ENCODE measurements at regions not wholly inside any gene's neighbourhood (a gene's known extent, or its start where the extent isn't known, plus 50 kb on each side); places are given as distances from the start of the nearest gene placed in this dataset.
"Not testable (repeated sequence)": the region's sequence is repeated elsewhere in the genome, so short reads cannot be mapped to it uniquely, and the experiment has no call there.

DNA sequence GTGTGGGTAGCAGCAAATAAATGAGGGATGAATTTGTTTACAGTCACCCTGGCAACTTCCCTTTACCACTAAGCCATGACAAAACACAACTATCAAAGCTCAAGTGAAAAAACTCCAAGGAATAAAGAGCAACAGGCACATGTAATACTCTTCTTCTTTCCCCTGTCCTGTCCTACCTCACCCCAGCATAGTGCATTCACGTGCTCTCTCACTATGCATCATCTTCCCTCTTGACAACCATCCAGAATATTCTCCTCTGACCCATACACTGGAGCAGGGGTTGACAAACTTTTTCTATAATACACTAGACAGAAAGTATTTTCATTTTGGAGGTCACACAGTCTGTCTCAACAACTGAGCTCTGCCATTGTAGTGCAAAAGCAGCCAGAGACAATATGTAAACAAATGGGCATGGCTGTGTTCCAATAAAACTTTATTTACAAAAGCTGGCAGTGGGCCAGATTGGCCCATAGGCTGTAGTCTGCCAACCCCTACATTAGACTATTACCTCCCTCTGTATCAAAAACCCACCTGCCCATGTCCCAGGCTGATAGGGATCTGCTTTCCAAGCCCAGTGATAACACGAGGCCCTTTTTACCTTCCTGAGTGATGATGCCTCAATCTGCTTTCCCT is 354.5 kb downstream of the FGFR2 start:
- no peak for DNase-seq

DNA sequence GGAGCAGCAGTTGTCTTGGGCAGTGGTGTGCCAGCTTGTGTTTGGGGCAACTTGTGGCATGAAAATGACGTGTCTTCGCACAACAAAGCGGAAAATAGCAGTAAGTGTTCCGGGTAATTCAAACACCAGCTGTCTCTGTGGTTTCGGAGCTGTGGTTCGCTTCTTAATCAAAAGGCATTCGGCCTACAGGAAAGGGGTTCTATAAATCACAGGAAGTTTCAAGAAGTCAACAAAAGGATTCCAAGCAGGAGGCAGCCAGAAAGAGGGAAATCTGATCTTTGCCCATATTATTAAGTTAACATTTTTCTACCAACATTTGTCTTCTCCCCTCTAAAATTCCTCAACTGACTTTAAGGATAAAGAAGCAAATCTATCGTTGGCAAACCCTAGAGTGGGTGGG is 353.4 kb downstream of the FGFR2 start:
- no peak for DNase-seq

DNA sequence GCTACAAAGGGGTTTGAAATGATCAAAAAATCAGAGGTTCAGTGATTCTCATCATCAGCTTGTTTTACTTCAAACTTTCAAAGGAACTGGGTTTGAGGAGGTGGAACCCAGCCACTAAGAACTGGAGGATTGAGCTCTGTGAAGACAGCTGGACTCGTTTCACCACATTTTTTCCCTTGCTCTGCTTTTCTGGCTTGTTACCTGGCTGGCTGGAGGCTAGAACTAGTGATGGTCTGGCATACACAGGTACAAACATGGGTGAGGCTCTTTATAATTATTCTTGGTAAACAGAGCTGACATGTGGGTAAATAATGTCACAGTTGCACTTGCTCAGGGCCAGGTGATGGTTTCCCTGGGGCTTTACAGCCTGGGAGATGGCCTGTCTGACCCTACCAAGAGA is 352.5 kb downstream of the FGFR2 start:
- DNase-seq: no peak

DNA sequence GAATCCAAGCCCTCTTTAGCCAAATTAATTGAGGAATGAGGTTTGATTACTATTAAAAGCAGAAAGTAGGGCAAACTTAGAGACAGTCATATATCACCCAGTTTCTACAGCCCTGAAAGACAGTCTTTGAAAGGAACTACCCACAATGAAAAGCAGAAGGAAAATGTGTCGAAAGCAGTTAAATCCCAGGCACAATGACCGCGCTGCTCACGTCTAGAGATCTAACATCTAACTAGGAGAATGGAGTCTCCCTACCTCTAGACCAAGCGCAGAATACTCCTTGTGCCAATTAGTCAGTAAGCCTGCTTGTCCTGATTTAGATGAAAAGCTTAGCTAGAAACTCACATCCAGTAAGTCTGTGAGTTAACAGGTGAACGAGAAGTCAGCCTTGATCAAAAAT is 350.0 kb downstream of the FGFR2 start:
- no peak for DNase-seq

DNA sequence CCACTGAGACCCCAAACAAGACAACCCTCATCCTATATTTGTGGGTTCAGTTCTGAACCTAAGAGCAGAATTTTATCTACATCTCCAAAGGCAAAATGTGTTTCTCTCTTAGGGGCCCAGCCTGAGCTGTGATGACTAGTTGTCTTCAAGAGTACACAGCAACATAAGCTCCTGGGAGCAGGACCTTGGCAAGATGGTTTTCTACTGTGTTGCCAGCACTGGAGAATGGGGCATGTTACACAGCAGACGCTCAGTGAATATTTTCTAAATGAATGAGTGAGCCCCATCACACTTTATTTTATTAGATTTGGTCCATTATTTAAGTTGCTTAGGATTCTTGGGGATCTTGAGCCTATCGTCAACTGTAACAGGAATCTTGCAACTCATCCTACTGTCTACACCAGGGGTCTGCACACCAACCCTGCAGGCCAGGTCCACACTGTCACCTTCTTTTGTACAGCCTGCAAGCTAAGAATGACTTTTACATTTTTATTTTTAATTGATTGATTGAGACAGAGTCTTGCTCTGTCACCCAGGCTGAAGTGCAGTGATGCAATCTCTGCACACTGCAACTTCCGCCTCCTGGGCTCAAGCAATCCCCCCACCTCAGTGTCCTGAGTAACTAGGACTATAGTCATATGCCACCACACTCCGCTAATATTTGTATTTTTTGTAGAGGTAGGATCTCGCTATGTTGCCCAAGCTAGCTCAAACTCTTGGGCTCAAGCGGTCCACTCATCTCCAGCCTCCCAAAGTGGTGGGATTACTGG is 347.1 kb downstream of the FGFR2 start:
- DNase-seq: no peak

DNA sequence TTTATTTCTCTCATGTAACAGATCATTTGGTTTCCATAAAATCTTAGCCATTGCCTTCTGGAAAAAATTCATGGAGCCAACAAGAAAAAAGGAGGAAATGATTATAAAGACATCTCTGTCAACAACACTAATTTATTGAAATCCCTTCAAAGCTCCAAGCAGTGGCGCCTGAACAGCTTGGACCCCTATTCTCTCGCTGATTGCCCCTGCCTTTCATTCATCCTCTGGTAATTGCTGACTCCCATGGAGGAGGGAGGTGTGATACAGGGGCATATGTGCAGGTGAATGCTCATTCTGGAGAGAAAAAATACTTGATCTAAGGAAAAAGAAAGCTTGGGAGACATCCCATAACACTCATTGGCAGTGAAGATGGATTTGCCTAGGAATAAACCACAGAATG is 345.5 kb downstream of the FGFR2 start:
- DNase-seq: no peak

DNA sequence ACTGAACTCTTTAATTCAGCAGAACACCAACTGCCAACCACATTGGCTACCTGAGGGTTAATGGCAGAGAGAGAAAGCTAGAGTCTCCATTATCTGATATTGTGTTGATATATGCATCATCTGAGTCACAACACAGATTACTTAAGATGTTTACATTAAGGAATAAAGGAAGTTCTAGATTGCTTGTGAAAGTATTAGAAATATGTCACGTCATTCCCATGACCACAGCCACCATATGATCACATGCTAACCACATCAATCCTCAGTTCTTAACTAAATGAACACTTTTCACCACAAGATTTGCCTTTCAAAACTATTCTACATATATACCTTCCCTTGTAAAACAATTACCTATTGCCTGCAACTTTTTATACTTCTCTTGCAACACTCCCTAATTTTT is 337.9 kb downstream of the FGFR2 start:
- no peak for DNase-seq

DNA sequence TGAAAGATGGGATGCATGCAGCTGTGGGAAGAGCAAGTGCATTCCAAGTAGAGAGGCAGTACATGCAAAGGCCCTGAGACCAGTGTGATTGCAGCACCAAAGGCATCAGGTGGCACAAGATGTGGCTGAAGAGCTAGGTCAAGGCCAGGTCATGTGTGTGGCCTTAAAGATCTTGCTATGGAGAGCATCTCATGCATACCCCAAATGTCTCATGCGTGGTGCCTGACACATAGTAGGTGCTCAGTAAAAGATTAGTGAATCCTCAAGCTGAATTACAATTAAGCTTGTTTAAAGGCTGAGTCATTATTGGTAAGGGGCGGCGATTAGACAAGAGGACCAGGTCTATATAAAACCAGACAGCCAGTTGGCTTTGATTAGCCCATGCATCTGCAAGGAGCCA is 336.6 kb downstream of the FGFR2 start:
- DNase-seq: no peak

DNA sequence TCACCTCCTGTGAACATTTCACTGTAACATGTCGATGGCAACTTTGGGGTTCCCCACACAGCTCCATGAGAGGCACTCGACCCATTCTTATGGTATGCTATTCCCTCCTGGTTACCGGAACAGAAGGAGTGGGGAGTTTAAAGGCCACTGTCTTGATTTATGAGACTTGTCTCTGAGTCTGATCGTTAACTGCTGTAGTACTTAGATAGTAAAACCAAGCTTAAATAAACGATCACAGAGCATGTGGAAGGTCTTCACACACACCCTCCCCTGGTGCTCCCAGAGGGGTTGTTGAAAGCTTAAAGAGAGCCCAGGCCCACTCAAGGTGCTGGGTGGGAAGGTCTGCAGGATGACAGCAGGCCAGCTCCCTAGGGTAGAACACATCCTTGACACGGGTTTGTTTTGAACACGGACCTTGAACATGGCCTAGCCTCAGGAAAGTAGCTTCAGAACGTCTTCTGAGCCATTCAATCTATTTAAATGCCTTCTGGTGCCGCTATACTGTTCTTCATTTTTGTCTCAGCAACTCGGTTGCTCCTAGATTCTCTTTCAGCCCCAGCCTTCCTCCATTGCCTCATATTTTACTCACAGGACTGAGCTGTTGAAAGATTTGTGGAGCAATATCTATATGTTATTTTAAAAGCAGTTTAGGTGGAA is 335.3 kb downstream of the FGFR2 start:
- no peak for DNase-seq

DNA sequence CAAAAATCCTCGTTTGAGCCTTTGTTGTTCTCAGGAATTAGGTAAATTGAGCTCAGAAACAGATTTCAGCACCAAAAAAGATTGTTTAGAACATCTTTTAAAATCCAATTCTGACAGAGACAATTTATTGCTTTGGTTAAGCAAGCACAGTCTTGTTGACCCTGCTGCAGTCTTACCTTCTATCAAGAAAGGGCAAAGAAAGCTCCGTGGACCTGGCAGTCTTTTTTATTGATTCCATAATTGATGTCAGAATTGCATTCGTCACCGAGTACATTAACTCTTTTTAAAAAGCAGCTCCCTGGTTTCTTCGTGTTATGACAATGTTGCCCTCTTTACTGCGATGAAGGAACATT is 334.8 kb downstream of the FGFR2 start:
- no peak for DNase-seq

DNA sequence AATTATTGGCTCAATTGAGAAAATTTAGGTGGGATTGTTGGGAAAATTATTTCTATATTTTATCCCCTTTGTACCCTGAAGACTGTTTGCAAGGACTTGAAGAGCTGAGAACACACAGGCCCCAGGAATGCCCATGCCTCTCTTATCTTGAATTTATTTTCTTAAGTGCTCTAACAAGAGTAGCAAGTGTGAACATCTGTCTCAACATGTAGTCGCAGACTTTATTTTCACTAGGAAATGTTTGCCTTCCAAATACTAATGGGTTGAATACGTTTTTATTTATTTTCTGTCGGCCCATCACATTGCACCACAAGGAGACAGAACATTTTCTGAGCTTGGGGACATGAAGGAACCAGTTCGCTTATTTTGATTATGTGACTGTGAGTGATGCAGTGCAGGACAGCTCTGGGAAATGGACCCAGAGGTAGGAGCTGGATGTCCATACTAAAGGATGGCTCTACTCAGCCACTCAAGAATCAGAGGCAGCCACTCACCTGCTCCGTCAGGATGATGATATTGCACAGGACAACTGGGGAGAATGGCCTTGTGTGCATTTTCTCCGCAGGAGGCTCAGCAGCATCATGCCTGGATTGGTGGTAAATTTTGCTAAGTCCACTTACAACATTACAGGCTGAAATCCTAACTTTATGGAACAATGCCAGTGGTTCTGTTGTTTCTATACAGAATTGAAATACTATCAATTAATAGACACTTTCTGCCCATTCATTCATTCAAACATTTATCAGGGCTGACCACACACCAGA is 332.7 kb downstream of the FGFR2 start:
- DNase-seq: no peak

DNA sequence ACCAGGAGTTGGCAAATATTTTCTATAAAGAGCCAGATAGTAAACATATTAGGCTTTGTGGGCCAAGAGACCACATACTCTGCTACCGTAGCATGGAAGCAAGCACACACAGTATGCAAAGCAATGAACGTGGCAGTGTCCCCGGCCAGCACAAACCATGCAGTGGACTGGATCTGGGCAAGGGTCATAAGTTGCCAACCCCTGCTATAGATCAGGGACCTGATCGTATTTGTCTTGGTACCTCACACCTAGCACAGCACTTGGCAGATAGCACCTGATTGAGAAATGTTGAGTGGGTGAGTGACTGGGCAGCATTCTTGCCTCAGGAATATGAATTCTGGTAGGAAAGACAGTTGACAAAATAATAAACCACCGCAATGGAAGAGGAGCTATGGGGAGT is 331.9 kb downstream of the FGFR2 start:
- no peak for DNase-seq

DNA sequence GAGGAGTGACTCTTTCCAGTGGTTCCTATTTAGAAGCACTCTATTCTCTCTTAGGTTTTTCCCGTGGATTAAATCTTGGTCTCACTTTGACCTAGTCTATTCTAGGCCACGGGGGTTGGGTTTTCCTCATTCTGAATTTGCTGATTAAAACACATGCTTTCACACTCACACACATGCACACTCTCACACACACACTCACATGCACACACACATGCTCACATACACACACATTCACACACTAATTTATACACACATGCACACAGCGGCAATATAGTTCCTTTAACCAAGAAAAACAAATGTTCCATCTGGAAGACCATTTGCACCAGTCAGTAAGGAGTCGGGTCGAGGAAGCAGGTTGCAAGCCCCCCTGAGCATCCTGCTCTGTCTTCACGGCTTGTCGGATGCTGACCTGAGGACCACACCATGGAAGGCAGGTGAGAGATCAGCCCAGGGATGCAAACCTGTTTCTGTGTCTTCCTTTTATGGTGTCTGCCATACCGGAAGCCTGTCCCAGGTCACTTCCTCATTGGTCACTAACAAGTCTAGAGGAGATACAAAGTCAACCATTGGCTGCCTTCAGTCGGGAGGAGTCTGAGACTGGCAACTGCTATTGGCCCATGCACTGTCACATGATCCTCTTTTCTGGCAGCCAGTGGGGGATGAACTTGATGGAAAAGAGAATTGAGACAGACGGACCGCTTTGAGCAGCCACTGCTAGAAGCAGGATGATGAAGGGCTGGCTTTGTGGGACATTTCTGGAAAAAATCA is 330.8 kb downstream of the FGFR2 start:
- no peak for DNase-seq

DNA sequence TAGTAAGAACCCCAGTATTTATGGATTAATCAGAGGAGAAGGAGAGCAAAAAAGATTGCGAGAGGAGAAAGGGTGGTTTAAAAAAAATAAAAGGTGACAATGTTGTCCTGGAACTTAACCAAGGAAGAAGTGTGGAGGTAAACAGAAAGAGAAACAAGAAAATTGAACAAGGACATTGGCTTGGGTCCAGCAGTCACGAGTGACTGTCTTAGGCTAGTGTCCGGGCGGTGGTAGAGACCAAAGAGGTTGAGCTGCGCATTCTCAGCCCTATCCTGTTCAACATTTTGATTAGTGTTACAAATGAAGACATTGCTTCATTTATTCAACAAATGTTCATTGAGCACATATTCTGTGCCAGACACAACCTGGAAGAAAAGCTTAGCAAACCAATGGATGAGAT is 329.9 kb downstream of the FGFR2 start:
- DNase-seq: no peak

DNA sequence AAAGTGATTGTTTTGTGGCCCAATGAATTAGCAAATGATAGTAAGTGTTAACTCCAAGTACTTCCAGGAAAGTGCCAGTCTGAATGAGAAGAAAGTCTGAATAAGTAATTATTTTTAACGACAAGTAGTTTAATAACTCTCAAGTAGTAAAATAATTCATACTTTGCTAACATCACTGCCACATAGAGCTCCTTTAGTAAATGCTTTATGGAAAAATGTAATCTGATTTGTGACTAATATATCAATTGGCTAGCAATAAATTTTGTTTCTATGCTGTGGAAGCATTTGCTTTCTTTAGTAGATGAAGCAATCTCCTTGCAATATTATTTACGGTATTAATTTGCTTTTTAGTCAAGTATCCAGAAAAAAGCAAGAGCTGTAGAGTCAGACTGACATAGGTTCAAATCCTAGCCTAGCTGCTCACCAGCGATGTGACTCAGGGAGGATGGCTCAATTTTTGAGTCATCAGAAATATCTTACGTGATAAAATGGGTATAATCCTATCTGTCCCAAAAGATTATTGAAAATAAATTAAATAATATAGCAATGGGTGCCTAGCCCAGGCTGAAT is 329.3 kb downstream of the FGFR2 start:
- no peak for DNase-seq

DNA sequence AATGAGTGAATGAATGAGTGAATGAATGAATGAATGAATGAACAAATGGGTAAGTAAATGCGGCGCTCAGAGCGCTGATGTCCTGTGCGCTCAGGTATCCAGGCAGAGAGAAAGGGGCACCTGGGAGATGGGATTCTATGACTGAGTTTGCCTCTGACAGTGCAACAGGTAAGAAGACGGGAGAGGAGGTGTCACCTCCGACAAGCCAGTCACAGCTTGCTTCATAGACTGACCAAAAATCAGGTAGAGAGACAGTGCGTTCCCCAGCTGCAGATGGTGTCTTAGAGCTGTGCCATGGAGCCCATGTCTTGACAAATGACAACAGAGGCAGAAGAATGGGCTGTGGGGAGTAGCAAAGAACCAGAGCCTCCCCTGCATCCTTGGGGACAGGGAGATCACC is 327.3 kb downstream of the FGFR2 start:
- no peak for DNase-seq

DNA sequence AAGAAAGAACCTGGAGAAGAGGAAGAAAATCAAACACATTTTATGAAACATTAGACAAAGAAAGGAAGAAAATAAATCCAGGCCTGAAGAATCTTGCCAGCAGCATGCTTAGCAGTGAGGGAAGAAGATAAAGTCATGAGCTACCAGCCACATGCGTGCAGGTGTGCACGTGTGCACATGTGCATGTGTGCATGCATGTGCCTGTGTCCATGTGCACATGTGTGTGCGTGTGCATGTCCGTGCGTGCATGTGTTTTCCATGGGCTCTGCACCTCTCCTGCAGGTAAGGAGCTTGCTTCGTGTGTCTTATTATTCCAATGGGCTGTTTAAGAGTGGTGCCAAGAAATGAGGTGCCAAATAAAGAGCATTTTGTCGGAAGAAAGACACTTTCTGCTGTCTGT is 322.2 kb downstream of the FGFR2 start:
- DNase-seq: no peak

DNA sequence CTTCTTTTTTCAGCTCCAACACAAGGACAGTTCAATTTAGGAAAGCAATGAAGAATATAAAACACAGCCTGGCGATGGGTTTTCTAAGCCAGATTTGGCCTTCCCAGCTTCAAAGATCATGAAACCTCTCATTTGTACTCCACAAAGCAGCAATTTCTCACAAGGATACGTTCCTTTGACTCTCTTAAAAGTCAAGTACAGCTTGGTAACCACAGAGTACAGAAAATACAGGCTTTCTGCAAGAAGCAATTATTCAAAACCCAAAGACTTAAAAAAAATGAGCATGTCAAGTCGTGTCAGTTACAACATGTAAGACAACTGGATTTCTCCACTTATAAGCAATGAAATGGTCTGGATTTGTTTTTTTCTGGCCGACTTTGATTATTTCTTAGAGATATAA is 321.4 kb downstream of the FGFR2 start:
- DNase-seq: no peak

DNA sequence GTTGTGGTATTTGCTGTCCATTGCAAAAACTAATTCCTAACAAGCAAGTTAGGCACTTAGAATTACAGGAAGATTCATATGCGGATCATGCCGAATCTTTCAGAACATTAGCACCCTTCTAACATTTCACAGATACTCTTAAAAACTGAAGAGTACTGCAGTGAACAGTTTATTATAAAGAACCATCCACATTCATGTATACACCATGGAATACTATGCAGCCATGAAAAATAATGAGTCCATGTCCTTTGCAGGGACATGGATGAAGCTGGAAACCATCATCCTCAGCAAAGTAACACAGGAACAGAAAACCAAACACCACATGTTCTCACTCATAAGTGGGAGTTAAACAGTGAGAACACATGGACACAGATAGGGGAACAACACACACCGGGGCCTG is 319.9 kb downstream of the FGFR2 start:
- DNase-seq: not testable (repeated sequence)

DNA sequence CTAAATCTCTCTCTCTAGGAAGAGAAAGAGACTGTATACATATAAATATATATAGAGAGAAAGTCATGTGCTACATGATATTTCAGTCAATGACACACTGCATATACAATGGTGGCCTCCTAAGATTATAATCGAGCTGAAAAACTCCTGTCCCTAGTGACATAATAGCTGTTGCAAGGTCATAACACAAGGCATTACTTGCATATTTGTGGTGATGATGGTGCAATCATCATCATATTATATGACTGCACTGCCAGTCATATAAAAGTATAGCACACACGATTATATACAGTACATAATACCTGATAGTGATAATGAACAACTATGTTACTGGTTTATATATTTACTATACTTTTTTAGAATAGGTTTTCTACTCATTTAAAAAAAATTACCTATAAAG is 316.7 kb downstream of the FGFR2 start:
- no peak for DNase-seq

DNA sequence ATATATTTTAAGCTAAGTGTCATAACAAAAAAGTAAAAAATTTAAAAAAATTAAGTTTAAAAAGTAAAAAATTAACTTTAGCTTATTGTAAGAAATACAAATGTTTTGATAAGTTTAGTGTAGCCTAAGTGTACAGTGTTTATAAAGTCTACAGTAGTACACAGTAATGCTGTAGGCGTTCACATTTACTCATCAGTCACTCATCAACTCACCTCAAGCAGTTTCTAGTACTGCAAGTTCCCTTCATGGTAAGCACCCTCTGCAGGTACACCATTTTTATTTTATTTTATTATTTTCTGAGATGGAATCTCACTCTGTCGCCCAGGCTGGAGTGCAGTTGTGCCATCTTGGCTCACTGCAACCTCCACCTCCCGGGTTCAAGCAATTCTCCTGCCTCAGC is 316.0 kb downstream of the FGFR2 start:
- DNase-seq: no peak

DNA sequence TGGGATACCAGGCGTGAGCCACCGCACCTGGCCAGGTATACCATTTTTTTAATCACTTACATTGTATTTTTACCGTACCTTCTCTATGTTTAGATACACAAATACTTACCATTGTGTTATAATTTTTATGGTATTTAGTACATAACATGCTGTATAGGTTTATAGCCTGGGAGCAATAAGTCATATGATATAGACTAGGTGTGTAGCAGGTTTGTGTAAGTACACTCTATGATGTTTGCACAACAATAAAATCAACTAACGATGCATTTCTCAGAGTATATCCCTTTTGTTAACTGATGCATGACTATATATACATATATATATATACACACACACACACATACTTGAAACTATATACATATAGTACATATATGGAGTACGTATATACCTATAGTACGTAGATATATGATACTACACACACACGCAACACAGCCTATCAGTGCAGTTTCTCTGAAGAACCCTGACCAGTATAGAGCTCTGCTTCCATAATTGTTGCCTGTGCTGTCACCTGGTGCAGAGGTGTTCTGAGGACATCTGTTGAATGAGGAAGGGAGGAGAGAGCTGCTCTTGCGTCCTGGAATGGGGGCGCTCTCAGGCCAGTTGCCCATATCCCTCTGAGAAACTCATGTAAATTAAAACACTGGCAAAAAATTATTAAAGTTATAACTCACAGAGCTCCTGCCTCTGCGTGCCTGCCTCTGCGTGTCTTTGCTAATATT is 315.3 kb downstream of the FGFR2 start:
- no peak for DNase-seq
